Activated CD8-positive, alpha-beta memory T cell treated with anti-CD3 and anti-CD28 coated beads, Interleukin-2, amount 50 U/mL, for 4 hours (primary cell): ENCODE measurements at regions not wholly inside any gene's neighbourhood (a gene's known extent, or its start where the extent isn't known, plus 50 kb on each side); places are given as distances from the start of the nearest gene placed in this dataset.

Experiments used
- DNase-seq: peaks from one replicate; pipeline ENCODE4 v3.0.0-alpha.2; 2020

- DNase-seq = no peak
Measured at GRCh38 chr2:13110825-13111224, 394.1 kb downstream of the TRIB2 start.

DNA sequence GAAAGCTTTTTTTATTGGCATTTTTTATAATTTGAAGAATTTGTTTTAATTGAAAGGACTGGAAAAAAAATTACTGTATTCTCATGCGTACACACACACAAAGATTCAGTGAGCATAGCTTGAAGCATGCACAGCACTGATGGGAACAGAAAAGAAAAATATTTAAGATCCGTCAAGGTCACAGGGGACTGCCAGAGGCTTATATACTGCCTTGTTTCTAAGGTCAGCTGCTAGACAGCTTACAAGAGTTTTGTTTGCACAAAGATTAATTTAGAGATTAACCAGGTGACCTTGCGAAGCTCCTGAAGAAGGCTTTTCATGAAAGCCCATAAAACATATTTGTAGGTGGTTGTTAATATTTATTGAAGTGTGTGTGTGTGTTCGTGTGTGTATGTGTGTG, 396.3 kb downstream of the TRIB2 start:
- DNase-seq = no peak

DNA sequence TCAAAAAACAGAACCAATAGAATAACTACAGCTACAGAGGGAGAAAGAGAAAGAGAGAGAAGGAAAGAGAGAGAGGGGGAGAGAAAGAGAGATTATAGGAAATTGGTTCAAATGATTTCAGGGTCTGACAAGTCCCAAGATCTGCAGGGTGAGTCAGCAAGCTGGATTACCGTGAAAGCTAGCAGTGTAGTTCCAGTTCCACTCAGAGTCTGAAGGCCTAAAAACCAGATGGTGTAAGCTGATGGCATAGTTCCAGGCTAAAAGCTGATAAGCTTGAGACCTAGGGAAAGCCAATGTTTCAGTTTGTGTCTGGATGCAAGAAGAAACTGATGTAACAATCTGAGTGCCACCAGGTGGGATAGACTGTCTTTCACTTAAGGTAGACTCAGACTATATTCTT, 397.7 kb downstream of the TRIB2 start:
- DNase-seq = no peak

DNA sequence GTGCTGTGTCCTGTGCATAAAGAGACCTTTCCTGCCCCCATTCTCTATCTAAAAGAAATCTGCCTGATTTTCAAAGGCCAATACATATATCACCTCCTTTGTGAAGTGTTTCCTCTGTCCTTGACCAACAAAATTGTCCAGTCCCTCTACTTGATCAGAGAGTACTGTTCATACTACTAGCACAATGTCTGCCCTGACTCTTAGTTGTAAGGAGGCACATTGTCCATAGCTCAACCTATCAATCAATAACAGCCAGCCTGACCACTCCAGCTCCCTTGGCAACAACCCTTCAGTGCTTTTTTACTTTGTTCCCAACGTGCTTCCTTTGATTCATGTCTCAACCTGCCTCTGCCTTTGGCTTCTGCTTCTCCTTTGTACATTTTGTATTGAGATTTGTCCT, 398.9 kb downstream of the TRIB2 start:
- DNase-seq = no peak

DNA sequence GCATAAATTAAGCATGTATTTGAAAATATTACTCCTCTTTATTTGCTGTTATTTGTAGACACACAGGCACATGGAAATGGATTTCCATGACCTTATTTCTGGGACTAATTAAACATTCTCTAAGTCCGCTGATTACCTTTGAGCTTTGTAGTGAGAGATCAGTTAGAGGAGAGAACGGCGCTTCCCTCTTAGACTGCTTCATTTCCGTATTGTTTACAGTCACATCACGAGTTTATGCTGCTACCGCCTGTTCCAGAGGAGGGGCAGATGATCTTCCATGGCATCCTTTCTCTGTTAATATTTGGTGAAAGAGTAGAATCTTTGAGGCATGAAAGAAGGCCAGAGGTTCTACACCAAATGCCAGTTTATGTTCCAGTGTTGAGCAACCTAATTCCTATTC, 404.4 kb downstream of the TRIB2 start:
- DNase-seq = no peak

DNA sequence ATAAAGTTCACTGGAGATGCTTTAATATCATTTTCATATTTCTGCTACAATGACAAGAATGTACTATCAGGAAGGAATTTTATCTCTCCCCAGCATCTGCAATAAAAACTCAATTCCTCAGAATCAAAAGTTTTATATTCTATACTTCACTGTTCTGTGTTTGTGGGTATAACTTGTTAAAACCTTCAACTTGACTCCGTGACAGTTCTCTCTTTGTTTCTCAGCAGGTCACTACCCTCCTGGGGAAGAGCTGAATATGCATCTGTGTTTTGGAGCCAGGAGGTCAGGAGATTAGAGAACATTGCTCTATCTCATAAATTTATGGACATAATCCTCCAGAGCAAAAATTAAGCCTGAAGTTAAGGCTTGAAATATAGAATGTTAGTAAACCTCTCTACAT, 411.4 kb downstream of the TRIB2 start:
- no peak for DNase-seq

DNA sequence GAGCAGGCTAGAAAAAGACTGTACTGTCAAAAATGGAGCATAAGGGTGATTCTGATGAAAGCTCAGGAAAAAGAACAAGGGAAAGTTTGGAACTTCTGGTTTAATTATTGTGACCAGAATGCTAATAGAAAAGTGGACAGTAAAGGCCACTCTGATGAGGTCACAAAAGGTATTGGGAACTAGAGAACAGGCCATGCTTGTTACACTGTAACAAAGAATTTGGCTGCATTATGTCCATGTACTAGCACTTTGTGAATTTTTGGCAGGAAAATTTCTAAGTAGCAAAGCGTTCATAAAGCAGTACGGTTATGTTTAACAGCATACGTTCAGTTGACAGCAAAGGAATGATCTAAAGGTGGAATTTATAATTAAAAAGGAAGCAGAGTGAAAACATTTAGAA, 418.6 kb downstream of the TRIB2 start:
- DNase-seq = no peak

GRCh38 chr2:13135856-13136255, 419.1 kb downstream of the TRIB2 start:
- no peak for DNase-seq

- DNase-seq = no peak
Measured at GRCh38 chr2:13137679-13138078, 420.9 kb downstream of the TRIB2 start.

DNA sequence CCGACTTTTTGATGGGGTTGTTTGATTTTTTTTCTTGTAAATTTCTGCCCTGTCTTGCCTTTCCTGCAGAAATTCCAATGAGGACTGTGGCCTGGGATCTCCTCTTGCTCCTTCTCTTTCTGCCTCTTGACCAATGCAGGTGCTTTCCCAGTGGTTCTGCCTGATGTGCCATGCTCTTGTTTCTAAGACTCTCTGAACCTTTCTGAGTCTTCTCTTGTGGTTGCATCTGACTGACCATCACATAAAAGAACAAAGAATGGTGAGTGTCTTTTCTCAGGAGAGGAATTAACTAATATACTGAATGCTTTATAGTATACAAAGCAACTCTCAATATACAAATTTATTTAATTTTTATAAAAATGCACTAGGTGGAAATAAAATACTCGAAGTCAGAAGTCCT, 424.6 kb downstream of the TRIB2 start:
- DNase-seq = no peak

GRCh38 chr2:13143451-13143850, 426.7 kb downstream of the TRIB2 start:
- no peak for DNase-seq

DNA sequence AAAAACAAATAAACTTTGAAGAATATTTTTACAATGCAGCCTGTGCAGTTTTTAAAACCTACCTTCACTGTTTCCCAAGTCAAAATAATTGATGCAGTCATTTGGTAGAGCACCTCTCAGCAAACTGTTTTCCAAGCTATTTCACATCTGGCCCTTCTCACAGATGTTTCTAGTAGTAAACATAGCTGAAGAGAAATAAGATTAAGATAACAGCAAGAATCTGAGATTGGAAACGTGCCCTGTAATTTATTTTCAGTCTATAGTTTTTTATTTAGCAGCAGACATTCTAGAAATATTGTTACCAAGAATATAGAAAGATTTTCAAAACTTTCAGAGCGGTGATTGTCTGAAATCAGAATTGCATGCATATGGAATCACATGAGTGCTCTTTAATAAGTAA, 440.2 kb downstream of the TRIB2 start:
- no peak for DNase-seq

DNA sequence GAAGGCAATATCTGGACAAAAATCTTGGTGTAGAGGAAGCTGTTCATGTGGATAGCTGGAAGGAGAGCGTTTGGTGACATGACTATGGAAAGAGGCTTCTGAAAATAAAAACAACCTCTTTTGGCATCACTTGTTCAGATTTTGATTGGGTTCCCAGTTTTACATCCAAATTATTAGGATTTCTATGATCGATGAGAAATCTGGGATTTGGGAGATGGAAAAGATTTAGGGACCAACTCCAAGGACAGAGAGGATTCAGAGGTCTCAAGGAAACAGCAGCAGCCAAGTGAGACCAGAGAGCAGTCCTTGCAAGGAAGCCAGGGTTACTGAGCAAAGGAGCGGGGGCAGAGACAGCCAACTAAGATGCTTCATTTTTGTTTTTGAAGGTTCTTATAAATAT, 441.7 kb downstream of the TRIB2 start:
- no peak for DNase-seq

DNA sequence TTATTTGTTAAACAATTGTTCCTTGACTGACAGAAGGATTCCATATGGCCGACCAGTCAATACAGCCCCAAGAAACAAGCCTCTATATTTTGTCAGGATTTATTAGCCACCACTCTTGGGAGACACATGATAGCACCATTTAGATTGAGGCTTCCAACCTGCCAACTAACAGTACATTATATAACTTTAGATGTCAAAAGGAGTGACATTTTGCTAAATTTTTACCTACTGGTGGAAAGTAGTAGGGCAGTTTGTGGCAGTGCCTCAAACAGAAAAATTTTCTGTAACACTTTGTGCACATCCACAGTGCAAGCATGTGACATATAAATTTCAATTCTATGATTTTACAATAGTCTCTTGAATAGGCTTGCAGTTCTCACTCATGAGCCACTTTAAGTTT, 464.0 kb downstream of the TRIB2 start:
- no peak for DNase-seq

DNA sequence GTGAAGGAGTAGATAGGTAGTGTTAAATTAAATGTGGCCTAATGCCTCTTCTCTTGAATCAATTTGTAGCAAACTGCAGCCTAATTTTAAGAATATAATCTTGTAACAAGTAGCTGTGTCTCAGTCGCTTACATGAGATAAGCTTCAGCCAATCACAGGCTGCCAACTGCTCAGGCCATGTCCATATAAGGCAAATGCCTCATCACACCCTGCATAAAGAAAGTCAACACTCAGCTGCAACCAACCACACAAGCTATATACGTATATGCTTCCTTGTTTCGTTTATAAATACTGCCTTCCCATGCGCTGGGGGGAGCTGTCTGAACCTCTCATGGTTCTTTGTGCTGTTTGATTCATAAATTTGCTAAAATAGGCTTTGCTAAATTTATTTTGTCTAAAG, 476.3 kb downstream of the TRIB2 start:
- DNase-seq = no peak

DNA sequence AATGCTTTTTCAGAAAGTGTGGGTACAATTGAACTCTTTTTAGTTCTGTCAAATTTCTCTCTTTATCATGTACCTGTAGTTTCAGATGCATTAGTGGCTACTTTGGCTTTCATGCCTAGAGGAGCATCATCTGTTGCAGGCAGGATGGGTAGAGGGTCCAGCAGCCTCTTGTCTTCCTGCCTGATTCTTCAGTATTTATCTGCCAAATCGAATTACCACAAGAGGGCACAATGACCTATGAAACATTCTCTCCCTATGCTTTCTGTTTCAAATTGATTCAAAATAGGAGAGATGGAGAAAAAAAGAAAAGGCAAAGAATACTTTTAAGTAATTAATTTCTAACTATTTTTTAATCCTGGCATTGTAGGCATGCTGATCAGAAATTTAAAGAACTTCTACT, 477.2 kb downstream of the TRIB2 start:
- no peak for DNase-seq

GRCh38 chr2:13195270-13195669, 478.5 kb downstream of the TRIB2 start:
- no peak for DNase-seq

DNA sequence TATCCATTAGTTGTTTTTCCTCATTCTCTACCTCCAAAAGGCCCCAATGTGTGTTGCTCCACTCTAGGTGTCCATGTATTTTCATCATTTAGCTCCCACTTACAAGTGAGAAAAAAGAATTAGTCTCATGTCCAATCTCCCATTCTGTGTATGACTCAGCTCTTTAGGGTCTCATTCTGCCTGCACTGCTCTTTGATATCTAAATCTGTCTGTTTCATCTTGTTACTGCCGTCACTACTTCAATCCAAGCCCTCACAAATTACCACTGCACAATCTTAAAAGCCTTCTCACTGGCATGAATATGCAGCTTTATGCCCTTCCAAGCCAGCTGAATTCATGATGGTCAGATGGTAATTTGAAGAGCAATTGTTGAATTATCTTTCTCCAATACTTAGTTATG, 480.5 kb downstream of the TRIB2 start:
- no peak for DNase-seq

DNA sequence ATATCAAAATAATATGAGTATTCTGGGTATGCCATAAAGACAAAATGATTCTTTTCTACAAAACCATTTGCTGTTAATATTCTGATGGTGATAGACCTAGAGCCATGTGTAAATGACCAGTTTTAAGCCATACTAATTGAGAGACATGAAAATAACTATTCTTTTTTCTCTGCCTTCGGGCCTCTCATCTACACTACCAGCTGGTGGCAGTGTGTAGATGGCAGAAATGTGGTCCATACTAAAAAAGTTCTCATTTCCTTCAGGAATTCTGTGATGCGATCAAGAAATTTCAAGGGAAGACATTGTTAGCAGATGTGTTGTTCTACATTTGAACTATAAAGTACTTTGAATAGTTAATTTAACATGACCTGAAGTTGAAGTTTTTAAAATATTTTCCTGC, 485.2 kb downstream of the TRIB2 start:
- no peak for DNase-seq

DNA sequence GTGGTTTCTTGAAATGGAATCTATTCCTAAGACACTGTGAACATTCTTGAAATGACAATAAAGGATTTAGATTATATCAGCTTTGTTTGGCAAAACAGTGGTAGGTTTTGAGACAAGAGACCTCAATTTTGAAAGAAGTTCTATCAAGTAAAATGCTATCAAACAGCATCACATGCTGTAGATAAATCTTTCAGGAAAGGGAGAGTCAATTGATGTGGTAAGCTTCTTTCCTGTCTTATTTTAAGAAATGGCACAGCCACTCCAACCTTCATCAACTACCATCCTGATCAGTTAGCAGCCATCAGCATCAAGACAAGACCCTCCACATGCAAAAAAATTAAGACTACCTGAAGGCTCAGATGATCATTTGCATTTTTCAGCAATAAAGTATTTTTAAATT, 495.4 kb downstream of the TRIB2 start:
- DNase-seq = no peak

- no peak for DNase-seq
Measured at GRCh38 chr2:13218205-13218604, 501.5 kb downstream of the TRIB2 start.

DNA sequence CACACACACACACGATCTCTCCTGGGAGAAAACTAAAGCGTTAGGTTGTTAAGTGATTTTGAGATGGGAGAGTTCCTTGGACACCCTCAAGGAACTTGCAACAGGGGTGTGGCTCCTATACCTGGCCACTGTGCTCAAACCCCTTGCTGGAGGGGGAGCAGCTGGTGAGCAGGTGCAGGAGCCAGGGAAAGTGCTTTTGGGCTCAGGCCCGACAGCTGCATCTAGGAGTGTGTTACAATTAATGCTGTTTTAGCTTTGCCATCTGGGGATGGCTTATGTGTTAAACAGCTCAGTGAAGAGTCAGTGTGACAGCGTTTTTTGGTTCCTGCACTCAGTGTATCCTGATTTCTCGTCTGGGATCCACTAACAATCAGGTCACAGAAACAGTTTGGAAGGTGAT, 510.8 kb downstream of the TRIB2 start:
- no peak for DNase-seq

GRCh38 chr2:13230221-13230620, 513.5 kb downstream of the TRIB2 start:
- no peak for DNase-seq

GRCh38 chr2:13240061-13240460, 523.3 kb downstream of the TRIB2 start:
- DNase-seq = no peak

DNA sequence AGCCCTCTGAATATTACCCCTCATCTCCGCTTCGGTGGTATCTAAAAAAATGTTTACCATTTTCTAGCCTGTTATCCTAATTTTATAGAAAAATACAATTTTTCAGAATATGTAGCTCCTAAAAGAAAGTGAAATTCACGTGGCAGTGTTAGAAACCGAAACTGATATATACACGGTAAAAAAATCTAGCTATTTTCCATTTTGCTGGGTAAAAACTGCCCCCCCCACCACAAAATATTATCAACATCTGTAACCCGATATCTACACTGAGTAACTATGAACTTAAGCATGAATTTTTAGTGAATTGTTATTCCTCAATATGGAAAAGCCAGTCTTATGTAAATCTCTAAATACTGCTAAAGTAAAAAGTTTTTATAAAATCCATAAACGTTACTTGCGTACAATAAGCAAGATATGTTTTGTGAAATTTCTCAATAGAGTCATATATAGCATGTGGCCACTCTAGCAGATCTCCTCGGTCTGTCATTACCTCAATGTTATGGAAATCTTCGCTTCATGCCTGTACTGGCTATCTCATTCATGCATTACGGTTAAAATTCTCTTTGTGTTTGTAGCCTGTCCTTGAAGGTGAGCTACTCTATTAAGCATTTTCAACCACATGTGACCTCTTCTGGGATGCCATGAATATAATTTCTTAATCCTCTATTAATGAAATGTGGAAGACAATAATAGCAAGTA, 524.2 kb downstream of the TRIB2 start:
- DNase-seq = no peak

GRCh38 chr2:13252615-13253014, 535.9 kb downstream of the TRIB2 start:
- DNase-seq = no peak
